Esophagus muscularis mucosa (tissue), 4 donors: ENCODE measurements at regions not wholly inside any gene's neighbourhood (a gene's known extent, or its start where the extent isn't known, plus 50 kb on each side); places are given as distances from the start of the nearest gene placed in this dataset.

Experiments used
- DNase-seq: peaks from one replicate; pipeline ENCODE4 v3.0.0-alpha.2; 2017; ENCODE audit errors: extremely low spot score
- H3K27ac ChIP-seq, 4 donors: fragments of 200-600 bp; sonication (generic); replicated peaks in 1 of 4; 1 replicate in 3 of 4; 2 replicates in 1 of 4; pipeline ENCODE4 v1.5.1; 2016 to 2019; ENCODE audit warnings: mild to moderate bottlenecking in 1 of 4
- H3K27me3 ChIP-seq, 4 donors: fragments of 200-600 bp; sonication (generic); one replicate each; pipeline versions ENCODE4 v1.5.1 to v1.6.0; 2016 to 2019
- H3K36me3 ChIP-seq, 4 donors: fragments of 200-600 bp; sonication (generic); one replicate each; pipeline ENCODE4 v1.5.1; 2016 to 2019
- H3K4me1 ChIP-seq, 4 donors: fragments of 200-600 bp; sonication (generic); one replicate each; pipeline ENCODE4 v1.5.1; 2016 to 2019
- H3K4me3 ChIP-seq, 4 donors: fragments of 200-600 bp; sonication (generic); 1 replicate in 2 of 4; 2 replicates in 2 of 4; pipeline ENCODE4 v1.5.1; 2016 to 2019; ENCODE audit warnings: mild to moderate bottlenecking in 4 of 4, moderate library complexity in 1 of 4
- H3K9me3 ChIP-seq, 4 donors: fragments of 200-600 bp; sonication (generic); 1 replicate in 3 of 4; 2 replicates in 1 of 4; pipeline ENCODE4 v1.5.1; 2016 to 2019
- CTCF ChIP-seq, 3 experiments: fragments of 200-600 bp in 2 of 3; fragments of 450-650 bp in 1 of 3; sonication (generic) in 2 of 3; IDR thresholded peaks; one replicate each; pipeline ENCODE4 v1.5.1; 2017 to 2019; ENCODE audit warnings: antibody characterized with exemption in 3 of 3, mild to moderate bottlenecking in 2 of 3, moderate library complexity in 1 of 3
- EP300 ChIP-seq: sonication (generic); formaldehyde crosslinking; IDR thresholded peaks from one replicate; pipeline ENCODE4 v1.6.1; 2017; ENCODE audit warnings: antibody characterized with exemption
- POLR2A ChIP-seq: fragments of 450-650 bp; IDR thresholded peaks from one replicate; pipeline ENCODE4 v1.6.1; 2017; ENCODE audit warnings: antibody characterized with exemption, moderate library complexity, mild to moderate bottlenecking, low read depth
- POLR2AphosphoS5 ChIP-seq, 2 donors: sonication (generic); formaldehyde crosslinking; IDR thresholded peaks; one replicate each; pipeline ENCODE4 v1.6.1; 2017; ENCODE audit warnings: antibody characterized with exemption in 2 of 2
- whole genome bisulfite sequencing: methylation state at CpG from one replicate; pipeline ENCODE4 v1.1.5; 2018; 5-methylcytosine and 5-hydroxymethylcytosine counted together
- intact Hi-C: fragments of 100-400 bp; cut with DNase I; formaldehyde crosslinking; loops from one replicate; pipeline ENCODE4 v1.15.1; 2023

GRCh38 chr1:105684714-105685113 lies 1371.8 kb upstream of the PRMT6 start:
- Histone ChIP-seq H3K4me3 (no peak overlapping the region), H3K9me3 (no peaks in the 10 kb centered on the region), H3K4me1 (no peaks in the 10 kb centered on the region), H3K36me3 (no peaks in the 10 kb centered on the region), H3K27ac (no peak overlapping the region), H3K27me3 (no peaks in the 10 kb centered on the region)
- DNase-seq, result no peak
- TF ChIP-seq CTCF (IDR thresholded peaks at IDR 0.05) (no peak), POLR2AphosphoS5 (IDR thresholded peaks at IDR 0.05) (no peak), EP300 (no peak), POLR2A (no peak)
- intact Hi-C loops, result no loop called here

DNA sequence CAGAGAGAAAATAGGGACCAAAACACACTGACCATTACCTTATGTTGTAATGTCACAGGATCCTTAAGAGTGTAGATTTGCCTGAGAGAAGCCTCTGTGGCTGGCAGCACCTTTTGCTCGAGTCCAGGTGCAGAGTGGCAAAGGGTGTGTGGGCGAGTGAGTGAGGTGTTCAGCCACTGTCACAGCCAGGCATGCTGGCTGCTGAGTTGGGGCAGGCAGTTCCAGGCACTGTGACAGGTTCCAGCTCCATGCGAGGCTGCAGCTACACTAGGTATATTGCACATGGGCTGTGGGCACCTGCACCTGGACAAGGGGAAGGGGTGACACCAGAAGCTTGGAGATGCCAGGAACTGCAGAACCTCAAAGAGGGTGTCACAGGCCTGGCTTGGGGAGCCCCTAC lies 1370.4 kb upstream of the PRMT6 start:
- 88% methylated on average over 3 of the region's 3 CpGs for WGBS
- Histone ChIP-seq H3K4me1 (no peaks in the 10 kb centered on the region), H3K36me3 (no peaks in the 10 kb centered on the region), H3K9me3 (no peaks in the 10 kb centered on the region), H3K27ac (no peak overlapping the region), H3K4me3 (no peak overlapping the region), H3K27me3 (no peaks in the 10 kb centered on the region)
- TF ChIP-seq CTCF (IDR thresholded peaks at IDR 0.05) (no peak), EP300 (no peak), POLR2A (no peak), POLR2AphosphoS5 (IDR thresholded peaks at IDR 0.05) (no peak)
- no peak for DNase-seq
- intact Hi-C loops, result no loop called here

GRCh38 chr1:105686874-105687690 lies 1369.4 kb upstream of the PRMT6 start:
- H3K36me3 ChIP-seq, result no peaks in the 10 kb centered on the region
- no peak overlapping the region for H3K4me3 ChIP-seq
- 80% methylated on average over 13 of the region's 15 CpGs for WGBS
- H3K27me3 ChIP-seq, result no peaks in the 10 kb centered on the region
- DNase-seq, result no peak
- no peaks in the 10 kb centered on the region for H3K4me1 ChIP-seq
- no peak for TF ChIP-seq CTCF (IDR thresholded peaks at IDR 0.05)
- TF ChIP-seq POLR2AphosphoS5 (IDR thresholded peaks at IDR 0.05), result no peak
- no peak for TF ChIP-seq POLR2A
- no peak for TF ChIP-seq EP300
- intact Hi-C loops, result no loop called here
- no peak overlapping the region for H3K27ac ChIP-seq
- no peaks in the 10 kb centered on the region for H3K9me3 ChIP-seq

GRCh38 chr1:105700723-105701122 lies 1355.8 kb upstream of the PRMT6 start:
- Histone ChIP-seq H3K4me3 (no peak overlapping the region), H3K27me3 (no peaks in the 10 kb centered on the region), H3K9me3 (no peaks in the 10 kb centered on the region), H3K27ac (no peak overlapping the region), H3K36me3 (no peaks in the 10 kb centered on the region), H3K4me1 (no peaks in the 10 kb centered on the region)
- DNase-seq, result no peak
- TF ChIP-seq CTCF (IDR thresholded peaks at IDR 0.05), result no peak
- TF ChIP-seq POLR2AphosphoS5 (IDR thresholded peaks at IDR 0.05), result no peak
- no peak for TF ChIP-seq EP300
- TF ChIP-seq POLR2A, result no peak
- WGBS, result 59% methylated on average over 2 of the region's 2 CpGs
- intact Hi-C loops, result no loop called here

GRCh38 chr1:105724286-105724685 lies 1332.2 kb upstream of the PRMT6 start:
- WGBS, result 27% methylated on average over 1 of the region's 1 CpG
- H3K4me3 ChIP-seq, result no peak overlapping the region
- no peaks in the 10 kb centered on the region for H3K9me3 ChIP-seq
- peaks cover 0 to 3% (median 0%) of the 10 kb centered on the region in 4 donors for H3K4me1 ChIP-seq
- intact Hi-C loops, result no loop called here
- H3K36me3 ChIP-seq, result no peaks in the 10 kb centered on the region
- no peak overlapping the region for H3K27ac ChIP-seq
- no peaks in the 10 kb centered on the region for H3K27me3 ChIP-seq
- no peak for TF ChIP-seq POLR2AphosphoS5 (IDR thresholded peaks at IDR 0.05)
- no peak for TF ChIP-seq EP300
- TF ChIP-seq POLR2A, result no peak
- no peak for TF ChIP-seq CTCF (IDR thresholded peaks at IDR 0.05)
- no peak for DNase-seq
